ENCODE measurements at regions not wholly inside any gene's neighbourhood (a gene's known extent, or its start where the extent isn't known, plus 50 kb on each side); places are given as distances from the start of the nearest gene placed in this dataset.
"Not testable (repeated sequence)": the region's sequence is repeated elsewhere in the genome, so short reads cannot be mapped to it uniquely, and the experiment has no call there.

- Histone ChIP-seq H3K27ac (ENCODE audit: low read depth, low read length) (no peak overlapping the region), H3K4me1 (ENCODE audit: control insufficient read depth in 1 of 2, insufficient read depth in 2 of 2, low read length in 2 of 2) (no peaks in the 10 kb centered on the region), H3K36me3 (ENCODE audit: control insufficient read depth in 1 of 2, insufficient read depth in 2 of 2, low read length in 2 of 2) (no peaks in the 10 kb centered on the region), H3K9me3 (ENCODE audit: control insufficient read depth in 1 of 2, low read length in 2 of 2) (no peaks in the 10 kb centered on the region), H3K4me3 (ENCODE audit: low read depth in 1 of 2, low read length in 2 of 2) (no peak overlapping the region), H3K27me3 (ENCODE audit: control insufficient read depth in 1 of 2, insufficient read depth in 2 of 2, low read length in 2 of 2) (no peaks in the 10 kb centered on the region), H3K9ac (ENCODE audit: low read depth in 1 of 2, low read length in 2 of 2) (no peak overlapping the region)
Observed at GRCh38 chr2:134035605-134036370, 218.1 kb upstream of the MGAT5 start.

- H3K4me1 ChIP-seq (ENCODE audit: control insufficient read depth in 1 of 2, insufficient read depth in 2 of 2, low read length in 2 of 2), result no peaks in the 10 kb centered on the region
- no peaks in the 10 kb centered on the region for H3K27me3 ChIP-seq (ENCODE audit: control insufficient read depth in 1 of 2, insufficient read depth in 2 of 2, low read length in 2 of 2)
- no peaks in the 10 kb centered on the region for H3K9me3 ChIP-seq (ENCODE audit: control insufficient read depth in 1 of 2, low read length in 2 of 2)
- H3K27ac ChIP-seq (ENCODE audit: low read depth, low read length), result no peak overlapping the region
- no peak overlapping the region for H3K9ac ChIP-seq (ENCODE audit: low read depth in 1 of 2, low read length in 2 of 2)
- H3K36me3 ChIP-seq (ENCODE audit: control insufficient read depth in 1 of 2, insufficient read depth in 2 of 2, low read length in 2 of 2), result no peaks in the 10 kb centered on the region
- peak overlapping the region in 1 of 2 donors; percentile 4 for H3K4me3 ChIP-seq (ENCODE audit: low read depth in 1 of 2, low read length in 2 of 2)
Observed at GRCh38 chr2:134039912-134040581, 213.8 kb upstream of the MGAT5 start.

- not testable (repeated sequence) for H3K36me3 ChIP-seq (ENCODE audit: control insufficient read depth in 1 of 2, insufficient read depth in 2 of 2, low read length in 2 of 2); H3K27ac ChIP-seq (ENCODE audit: low read depth, low read length); H3K4me3 ChIP-seq (ENCODE audit: low read depth in 1 of 2, low read length in 2 of 2); H3K4me1 ChIP-seq (ENCODE audit: control insufficient read depth in 1 of 2, insufficient read depth in 2 of 2, low read length in 2 of 2); H3K27me3 ChIP-seq (ENCODE audit: control insufficient read depth in 1 of 2, insufficient read depth in 2 of 2, low read length in 2 of 2); H3K9me3 ChIP-seq (ENCODE audit: control insufficient read depth in 1 of 2, low read length in 2 of 2); H3K9ac ChIP-seq (ENCODE audit: low read depth in 1 of 2, low read length in 2 of 2)
Observed at GRCh38 chr2:134040626-134041172, 213.2 kb upstream of the MGAT5 start.

- Histone ChIP-seq H3K9me3 (ENCODE audit: control insufficient read depth in 1 of 2, low read length in 2 of 2) (no peaks in the 10 kb centered on the region), H3K9ac (ENCODE audit: low read depth in 1 of 2, low read length in 2 of 2) (no peak overlapping the region), H3K36me3 (ENCODE audit: control insufficient read depth in 1 of 2, insufficient read depth in 2 of 2, low read length in 2 of 2) (no peaks in the 10 kb centered on the region), H3K4me1 (ENCODE audit: control insufficient read depth in 1 of 2, insufficient read depth in 2 of 2, low read length in 2 of 2) (no peaks in the 10 kb centered on the region), H3K27me3 (ENCODE audit: control insufficient read depth in 1 of 2, insufficient read depth in 2 of 2, low read length in 2 of 2) (no peaks in the 10 kb centered on the region), H3K4me3 (ENCODE audit: low read depth in 1 of 2, low read length in 2 of 2) (no peak overlapping the region), H3K27ac (ENCODE audit: low read depth, low read length) (no peak overlapping the region)
Observed at GRCh38 chr2:134041877-134042276, 212.0 kb upstream of the MGAT5 start.

- not testable (repeated sequence) for H3K36me3 ChIP-seq (ENCODE audit: control insufficient read depth in 1 of 2, insufficient read depth in 2 of 2, low read length in 2 of 2); H3K4me1 ChIP-seq (ENCODE audit: control insufficient read depth in 1 of 2, insufficient read depth in 2 of 2, low read length in 2 of 2); H3K27me3 ChIP-seq (ENCODE audit: control insufficient read depth in 1 of 2, insufficient read depth in 2 of 2, low read length in 2 of 2); H3K27ac ChIP-seq (ENCODE audit: low read depth, low read length); H3K4me3 ChIP-seq (ENCODE audit: low read depth in 1 of 2, low read length in 2 of 2); H3K9me3 ChIP-seq (ENCODE audit: control insufficient read depth in 1 of 2, low read length in 2 of 2); H3K9ac ChIP-seq (ENCODE audit: low read depth in 1 of 2, low read length in 2 of 2)
Observed at GRCh38 chr2:134043028-134043427, 210.8 kb upstream of the MGAT5 start.

GRCh38 chr2:134052173-134052572 is 201.7 kb upstream of the MGAT5 start:
- Histone ChIP-seq H3K36me3 (ENCODE audit: control insufficient read depth in 1 of 2, insufficient read depth in 2 of 2, low read length in 2 of 2) (no peaks in the 10 kb centered on the region), H3K9me3 (ENCODE audit: control insufficient read depth in 1 of 2, low read length in 2 of 2) (no peaks in the 10 kb centered on the region), H3K27ac (ENCODE audit: low read depth, low read length) (no peak overlapping the region), H3K9ac (ENCODE audit: low read depth in 1 of 2, low read length in 2 of 2) (no peak overlapping the region), H3K4me1 (ENCODE audit: control insufficient read depth in 1 of 2, insufficient read depth in 2 of 2, low read length in 2 of 2) (no peaks in the 10 kb centered on the region), H3K4me3 (ENCODE audit: low read depth in 1 of 2, low read length in 2 of 2) (no peak overlapping the region), H3K27me3 (ENCODE audit: control insufficient read depth in 1 of 2, insufficient read depth in 2 of 2, low read length in 2 of 2) (no peaks in the 10 kb centered on the region)

GRCh38 chr2:134056173-134056572 is 197.7 kb upstream of the MGAT5 start:
- no peaks in the 10 kb centered on the region for H3K4me1 ChIP-seq (ENCODE audit: control insufficient read depth in 1 of 2, insufficient read depth in 2 of 2, low read length in 2 of 2)
- no peak overlapping the region for H3K9ac ChIP-seq (ENCODE audit: low read depth in 1 of 2, low read length in 2 of 2)
- H3K9me3 ChIP-seq (ENCODE audit: control insufficient read depth in 1 of 2, low read length in 2 of 2), result no peaks in the 10 kb centered on the region
- no peak overlapping the region for H3K4me3 ChIP-seq (ENCODE audit: low read depth in 1 of 2, low read length in 2 of 2)
- H3K27ac ChIP-seq (ENCODE audit: low read depth, low read length), result no peak overlapping the region
- H3K27me3 ChIP-seq (ENCODE audit: control insufficient read depth in 1 of 2, insufficient read depth in 2 of 2, low read length in 2 of 2), result no peaks in the 10 kb centered on the region
- H3K36me3 ChIP-seq (ENCODE audit: control insufficient read depth in 1 of 2, insufficient read depth in 2 of 2, low read length in 2 of 2), result no peaks in the 10 kb centered on the region

- H3K4me3 ChIP-seq (ENCODE audit: low read depth in 1 of 2, low read length in 2 of 2); H3K27me3 ChIP-seq (ENCODE audit: control insufficient read depth in 1 of 2, insufficient read depth in 2 of 2, low read length in 2 of 2); H3K27ac ChIP-seq (ENCODE audit: low read depth, low read length); H3K4me1 ChIP-seq (ENCODE audit: control insufficient read depth in 1 of 2, insufficient read depth in 2 of 2, low read length in 2 of 2); H3K9ac ChIP-seq (ENCODE audit: low read depth in 1 of 2, low read length in 2 of 2); H3K9me3 ChIP-seq (ENCODE audit: control insufficient read depth in 1 of 2, low read length in 2 of 2); H3K36me3 ChIP-seq (ENCODE audit: control insufficient read depth in 1 of 2, insufficient read depth in 2 of 2, low read length in 2 of 2): not testable (repeated sequence)
Observed at GRCh38 chr2:134061066-134061465, 192.8 kb upstream of the MGAT5 start.

- H3K27me3 ChIP-seq (ENCODE audit: control insufficient read depth in 1 of 2, insufficient read depth in 2 of 2, low read length in 2 of 2); H3K27ac ChIP-seq (ENCODE audit: low read depth, low read length); H3K36me3 ChIP-seq (ENCODE audit: control insufficient read depth in 1 of 2, insufficient read depth in 2 of 2, low read length in 2 of 2); H3K4me1 ChIP-seq (ENCODE audit: control insufficient read depth in 1 of 2, insufficient read depth in 2 of 2, low read length in 2 of 2); H3K9ac ChIP-seq (ENCODE audit: low read depth in 1 of 2, low read length in 2 of 2); H3K4me3 ChIP-seq (ENCODE audit: low read depth in 1 of 2, low read length in 2 of 2); H3K9me3 ChIP-seq (ENCODE audit: control insufficient read depth in 1 of 2, low read length in 2 of 2): not testable (repeated sequence)
Observed at GRCh38 chr2:134062235-134062634, 191.6 kb upstream of the MGAT5 start.

GRCh38 chr2:134063916-134064315 is 190.0 kb upstream of the MGAT5 start:
- H3K36me3 ChIP-seq (ENCODE audit: control insufficient read depth in 1 of 2, insufficient read depth in 2 of 2, low read length in 2 of 2); H3K4me3 ChIP-seq (ENCODE audit: low read depth in 1 of 2, low read length in 2 of 2); H3K4me1 ChIP-seq (ENCODE audit: control insufficient read depth in 1 of 2, insufficient read depth in 2 of 2, low read length in 2 of 2); H3K9ac ChIP-seq (ENCODE audit: low read depth in 1 of 2, low read length in 2 of 2); H3K9me3 ChIP-seq (ENCODE audit: control insufficient read depth in 1 of 2, low read length in 2 of 2); H3K27me3 ChIP-seq (ENCODE audit: control insufficient read depth in 1 of 2, insufficient read depth in 2 of 2, low read length in 2 of 2); H3K27ac ChIP-seq (ENCODE audit: low read depth, low read length): not testable (repeated sequence)

Data from duodenal mucosa (tissue), 2 donors.